ENCODE measurements at regions not wholly inside any gene's neighbourhood (a gene's known extent, or its start where the extent isn't known, plus 50 kb on each side); places are given as distances from the start of the nearest gene placed in this dataset.

DNA sequence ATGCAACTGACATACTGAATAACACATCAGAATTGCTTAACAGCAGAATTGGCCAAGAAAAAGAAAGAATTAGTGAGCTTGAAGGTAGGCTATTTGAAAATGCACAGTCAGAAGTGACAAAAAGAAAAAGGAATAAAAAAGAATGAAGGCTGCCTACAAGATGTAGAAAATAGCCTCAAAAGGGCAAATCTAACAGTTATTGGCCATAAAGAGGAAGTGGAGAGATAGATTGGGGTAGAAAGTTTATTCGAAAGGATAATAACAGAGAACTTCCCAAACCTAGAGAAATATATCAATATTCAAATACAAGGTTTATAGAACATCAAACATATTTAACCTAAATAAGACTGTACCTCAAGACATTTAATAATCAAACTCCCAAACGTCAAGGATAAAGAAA, 67.5 kb downstream of the ATP6V1G3 start:
- TF ChIP-seq EZH2 (IDR thresholded peaks at IDR 0.05; ENCODE audit: borderline replicate concordance, insufficient read depth, low read length, poor library complexity, severe bottlenecking) (no peak), TAF1 (IDR thresholded peaks at IDR 0.05; ENCODE audit: low read depth) (no peak), EP300 (conservative IDR thresholded peaks at IDR 0.05; ENCODE audit: poor library complexity, severe bottlenecking) (no peak), POLR2AphosphoS5 (IDR thresholded peaks at IDR 0.05) (no peak), SMC3 (conservative IDR thresholded peaks at IDR 0.05; ENCODE audit: poor library complexity) (no peak)
- TF ChIP-seq, protein P1, sequence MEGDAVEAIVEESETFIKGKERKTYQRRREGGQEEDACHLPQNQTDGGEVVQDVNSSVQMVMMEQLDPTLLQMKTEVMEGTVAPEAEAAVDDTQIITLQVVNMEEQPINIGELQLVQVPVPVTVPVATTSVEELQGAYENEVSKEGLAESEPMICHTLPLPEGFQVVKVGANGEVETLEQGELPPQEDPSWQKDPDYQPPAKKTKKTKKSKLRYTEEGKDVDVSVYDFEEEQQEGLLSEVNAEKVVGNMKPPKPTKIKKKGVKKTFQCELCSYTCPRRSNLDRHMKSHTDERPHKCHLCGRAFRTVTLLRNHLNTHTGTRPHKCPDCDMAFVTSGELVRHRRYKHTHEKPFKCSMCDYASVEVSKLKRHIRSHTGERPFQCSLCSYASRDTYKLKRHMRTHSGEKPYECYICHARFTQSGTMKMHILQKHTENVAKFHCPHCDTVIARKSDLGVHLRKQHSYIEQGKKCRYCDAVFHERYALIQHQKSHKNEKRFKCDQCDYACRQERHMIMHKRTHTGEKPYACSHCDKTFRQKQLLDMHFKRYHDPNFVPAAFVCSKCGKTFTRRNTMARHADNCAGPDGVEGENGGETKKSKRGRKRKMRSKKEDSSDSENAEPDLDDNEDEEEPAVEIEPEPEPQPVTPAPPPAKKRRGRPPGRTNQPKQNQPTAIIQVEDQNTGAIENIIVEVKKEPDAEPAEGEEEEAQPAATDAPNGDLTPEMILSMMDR (IDR thresholded peaks at IDR 0.05; ENCODE audit: poor library complexity, severe bottlenecking): no peak
- TF ChIP-seq, protein P2, sequence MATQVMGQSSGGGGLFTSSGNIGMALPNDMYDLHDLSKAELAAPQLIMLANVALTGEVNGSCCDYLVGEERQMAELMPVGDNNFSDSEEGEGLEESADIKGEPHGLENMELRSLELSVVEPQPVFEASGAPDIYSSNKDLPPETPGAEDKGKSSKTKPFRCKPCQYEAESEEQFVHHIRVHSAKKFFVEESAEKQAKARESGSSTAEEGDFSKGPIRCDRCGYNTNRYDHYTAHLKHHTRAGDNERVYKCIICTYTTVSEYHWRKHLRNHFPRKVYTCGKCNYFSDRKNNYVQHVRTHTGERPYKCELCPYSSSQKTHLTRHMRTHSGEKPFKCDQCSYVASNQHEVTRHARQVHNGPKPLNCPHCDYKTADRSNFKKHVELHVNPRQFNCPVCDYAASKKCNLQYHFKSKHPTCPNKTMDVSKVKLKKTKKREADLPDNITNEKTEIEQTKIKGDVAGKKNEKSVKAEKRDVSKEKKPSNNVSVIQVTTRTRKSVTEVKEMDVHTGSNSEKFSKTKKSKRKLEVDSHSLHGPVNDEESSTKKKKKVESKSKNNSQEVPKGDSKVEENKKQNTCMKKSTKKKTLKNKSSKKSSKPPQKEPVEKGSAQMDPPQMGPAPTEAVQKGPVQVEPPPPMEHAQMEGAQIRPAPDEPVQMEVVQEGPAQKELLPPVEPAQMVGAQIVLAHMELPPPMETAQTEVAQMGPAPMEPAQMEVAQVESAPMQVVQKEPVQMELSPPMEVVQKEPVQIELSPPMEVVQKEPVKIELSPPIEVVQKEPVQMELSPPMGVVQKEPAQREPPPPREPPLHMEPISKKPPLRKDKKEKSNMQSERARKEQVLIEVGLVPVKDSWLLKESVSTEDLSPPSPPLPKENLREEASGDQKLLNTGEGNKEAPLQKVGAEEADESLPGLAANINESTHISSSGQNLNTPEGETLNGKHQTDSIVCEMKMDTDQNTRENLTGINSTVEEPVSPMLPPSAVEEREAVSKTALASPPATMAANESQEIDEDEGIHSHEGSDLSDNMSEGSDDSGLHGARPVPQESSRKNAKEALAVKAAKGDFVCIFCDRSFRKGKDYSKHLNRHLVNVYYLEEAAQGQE (IDR thresholded peaks at IDR 0.05; ENCODE audit: borderline replicate concordance): no peak
